Trophoblast cell (in vitro differentiated cells and primary cell): ENCODE measurements at regions not wholly inside any gene's neighbourhood (a gene's known extent, or its start where the extent isn't known, plus 50 kb on each side); places are given as distances from the start of the nearest gene placed in this dataset.

Experiments
- DNase-seq, 2 donors: peaks; one replicate each; pipeline ENCODE4 v3.0.0-alpha.2; 2016
- H2AFZ ChIP-seq: 2 replicates; pipeline ENCODE4 v1.6.1; 2013; ENCODE audit warnings: low read length, moderate library complexity, mild to moderate bottlenecking; ENCODE audit not compliant: insufficient read depth, poor library complexity
- H2AK5ac ChIP-seq: 2 replicates; pipeline ENCODE4 v1.6.1; 2013; ENCODE audit warnings: mild to moderate bottlenecking, low read length
- H2BK120ac ChIP-seq: 2 replicates; pipeline ENCODE4 v1.6.1; 2013; ENCODE audit warnings: low read length, mild to moderate bottlenecking, moderate library complexity; ENCODE audit not compliant: insufficient read depth, poor library complexity
- H2BK12ac ChIP-seq: 2 replicates; pipeline ENCODE4 v1.6.1; 2013; ENCODE audit warnings: mild to moderate bottlenecking, low read length, moderate library complexity
- H2BK5ac ChIP-seq: 2 replicates; pipeline ENCODE4 v1.6.1; 2013; ENCODE audit warnings: low read length, low read depth, moderate library complexity, mild to moderate bottlenecking; ENCODE audit not compliant: poor library complexity
- H3K14ac ChIP-seq: 2 replicates; pipeline ENCODE4 v1.6.1; 2013; ENCODE audit warnings: mild to moderate bottlenecking, low read length
- H3K18ac ChIP-seq: 2 replicates; pipeline ENCODE4 v1.6.1; 2013; ENCODE audit warnings: mild to moderate bottlenecking, low read length
- H3K23ac ChIP-seq: 2 replicates; pipeline ENCODE4 v1.6.1; 2013; ENCODE audit warnings: low read length
- H3K27ac ChIP-seq: 2 replicates; pipeline ENCODE4 v1.5.1; 2013; ENCODE audit warnings: low read depth, mild to moderate bottlenecking, inconsistent platforms, low read length, moderate library complexity
- H3K27me3 ChIP-seq: 2 replicates; pipeline ENCODE4 v1.6.1; 2013; ENCODE audit warnings: inconsistent platforms, mild to moderate bottlenecking, low read length, moderate library complexity; ENCODE audit not compliant: insufficient read depth
- H3K36me3 ChIP-seq, 2 experiments: 1 replicate in 1 of 2; 2 replicates in 1 of 2; pipeline ENCODE4 v1.6.1; 2013; ENCODE audit warnings: low read length in 2 of 2, mild to moderate bottlenecking in 2 of 2, moderate library complexity in 1 of 2; ENCODE audit not compliant: insufficient read depth in 2 of 2, control insufficient read depth in 1 of 2
- H3K4ac ChIP-seq: 2 replicates; pipeline ENCODE4 v1.6.1; 2013; ENCODE audit warnings: low read depth, mild to moderate bottlenecking, low read length, moderate library complexity
- H3K4me1 ChIP-seq, 2 experiments: 1 replicate in 1 of 2; 2 replicates in 1 of 2; pipeline ENCODE4 v1.6.1; 2013; ENCODE audit warnings: low read length in 2 of 2, mild to moderate bottlenecking in 2 of 2, moderate library complexity in 1 of 2; ENCODE audit not compliant: insufficient read depth in 2 of 2, control insufficient read depth in 1 of 2
- H3K4me2 ChIP-seq: 2 replicates; pipeline ENCODE4 v1.6.1; 2013; ENCODE audit warnings: inconsistent platforms, mild to moderate bottlenecking, low read length, moderate library complexity
- H3K4me3 ChIP-seq: 2 replicates; pipeline ENCODE4 v1.5.1; 2013; ENCODE audit warnings: mild to moderate bottlenecking, low read depth, low read length, inconsistent platforms
- H3K79me1 ChIP-seq: one replicate; pipeline ENCODE4 v1.6.1; 2013; ENCODE audit warnings: low read length
- H3K79me2 ChIP-seq: 2 replicates; pipeline ENCODE4 v1.6.1; 2013; ENCODE audit warnings: low read length, mild to moderate bottlenecking; ENCODE audit not compliant: control insufficient read depth, insufficient read depth, poor library complexity
- H3K9ac ChIP-seq: 2 replicates; pipeline ENCODE4 v1.6.1; 2013; ENCODE audit warnings: mild to moderate bottlenecking, low read length
- H3K9me3 ChIP-seq: 2 replicates; pipeline ENCODE4 v1.6.1; 2013; ENCODE audit warnings: low read depth, mild to moderate bottlenecking, control low read depth, inconsistent platforms, low read length; ENCODE audit not compliant: insufficient read depth
- H4K12ac ChIP-seq: 2 replicates; pipeline ENCODE4 v1.6.1; 2013; ENCODE audit warnings: low read depth, mild to moderate bottlenecking, low read length, moderate library complexity
- H4K8ac ChIP-seq: 2 replicates; pipeline ENCODE4 v1.6.1; 2013; ENCODE audit warnings: low read depth, mild to moderate bottlenecking, low read length, moderate library complexity
- H4K91ac ChIP-seq: one replicate; pipeline ENCODE4 v1.6.1; 2013; ENCODE audit warnings: low read depth, mild to moderate bottlenecking, low read length, moderate library complexity
- WGBS: extraction: QIAGEN DNeasy Blood & Tissue Kit; methylation state at CpG from one replicate; pipeline ENCODE4 v1.1.7; 2013; ENCODE audit warnings: missing lambda C conversion rate; ENCODE audit not compliant: insufficient read length, insufficient coverage; ENCODE audit errors: extremely low coverage; 5-methylcytosine and 5-hydroxymethylcytosine counted together

GRCh38 chr1:239322369-239322768, 64.0 kb upstream of the CHRM3 start:
- WGBS = 83% methylated on average over 1 of the region's 4 CpGs
- Histone ChIP-seq H2AFZ (no peak overlapping the region), H2AK5ac (no peak overlapping the region), H4K8ac (no peak overlapping the region), H2BK5ac (no peak overlapping the region), H2BK120ac (no peak overlapping the region), H3K4me2 (no peak overlapping the region), H3K36me3 (no peaks in the 10 kb centered on the region), H3K79me2 (no peaks in the 10 kb centered on the region), H3K79me1 (no peaks in the 10 kb centered on the region), H3K23ac (no peak overlapping the region), H3K9me3 (no peaks in the 10 kb centered on the region), H3K18ac (no peak overlapping the region), H3K4ac (no peak overlapping the region), H3K4me3 (no peak overlapping the region), H4K12ac (no peak overlapping the region), H2BK12ac (no peak overlapping the region), H4K91ac (no peak overlapping the region), H3K9ac (no peak overlapping the region), H3K27me3 (no peaks in the 10 kb centered on the region), H3K4me1 (no peaks in the 10 kb centered on the region), H3K27ac (no peak overlapping the region), H3K14ac (no peak overlapping the region)
- no peak for DNase-seq

GRCh38 chr1:239321877-239322276, 64.5 kb upstream of the CHRM3 start:
- Histone ChIP-seq H3K4ac (no peak overlapping the region), H3K79me2 (no peaks in the 10 kb centered on the region), H3K4me3 (no peak overlapping the region), H3K36me3 (no peaks in the 10 kb centered on the region), H3K4me2 (no peak overlapping the region), H2BK5ac (no peak overlapping the region), H2AFZ (no peak overlapping the region), H3K18ac (no peak overlapping the region), H4K8ac (no peak overlapping the region), H2BK120ac (no peak overlapping the region), H4K91ac (no peak overlapping the region), H4K12ac (no peak overlapping the region), H3K4me1 (no peaks in the 10 kb centered on the region), H3K27me3 (no peaks in the 10 kb centered on the region), H3K14ac (no peak overlapping the region), H2BK12ac (no peak overlapping the region), H3K23ac (no peak overlapping the region), H3K27ac (no peak overlapping the region), H3K9me3 (no peaks in the 10 kb centered on the region), H2AK5ac (no peak overlapping the region), H3K9ac (no peak overlapping the region), H3K79me1 (no peaks in the 10 kb centered on the region)
- DNase-seq = no peak
- no CpG with 5 or more reads among the region's 1 CpG for WGBS

GRCh38 chr1:239317948-239318347, 68.4 kb upstream of the CHRM3 start:
- no peak overlapping the region for H4K91ac ChIP-seq
- no peak overlapping the region for H2BK12ac ChIP-seq
- WGBS = no CpG with 5 or more reads among the region's 1 CpG
- no peaks in the 10 kb centered on the region for H3K4me1 ChIP-seq
- no peak overlapping the region for H4K12ac ChIP-seq
- no peak overlapping the region for H3K4me3 ChIP-seq
- no peak for DNase-seq
- no peak overlapping the region for H2BK5ac ChIP-seq
- H3K9ac ChIP-seq = no peak overlapping the region
- no peak overlapping the region for H2AFZ ChIP-seq
- H3K79me1 ChIP-seq = no peaks in the 10 kb centered on the region
- H3K4me2 ChIP-seq = no peak overlapping the region
- no peak overlapping the region for H4K8ac ChIP-seq
- H3K14ac ChIP-seq = no peak overlapping the region
- H3K36me3 ChIP-seq = no peaks in the 10 kb centered on the region
- no peak overlapping the region for H2AK5ac ChIP-seq
- H3K4ac ChIP-seq = no peak overlapping the region
- no peak overlapping the region for H3K18ac ChIP-seq
- H3K23ac ChIP-seq = no peak overlapping the region
- H3K9me3 ChIP-seq = no peaks in the 10 kb centered on the region
- no peak overlapping the region for H2BK120ac ChIP-seq
- no peak overlapping the region for H3K27ac ChIP-seq
- H3K79me2 ChIP-seq = no peaks in the 10 kb centered on the region
- H3K27me3 ChIP-seq = no peaks in the 10 kb centered on the region

GRCh38 chr1:239315631-239316217, 70.6 kb upstream of the CHRM3 start:
- no peak overlapping the region for H3K4me2 ChIP-seq
- no peaks in the 10 kb centered on the region for H3K79me2 ChIP-seq
- H3K9ac ChIP-seq = no peak overlapping the region
- H3K9me3 ChIP-seq = no peaks in the 10 kb centered on the region
- H3K79me1 ChIP-seq = no peaks in the 10 kb centered on the region
- no peak for DNase-seq
- H3K4me1 ChIP-seq = no peaks in the 10 kb centered on the region
- H2BK120ac ChIP-seq = no peak overlapping the region
- no peak overlapping the region for H3K4ac ChIP-seq
- no peak overlapping the region for H4K12ac ChIP-seq
- no peak overlapping the region for H4K8ac ChIP-seq
- H2BK5ac ChIP-seq = no peak overlapping the region
- no peaks in the 10 kb centered on the region for H3K36me3 ChIP-seq
- H2BK12ac ChIP-seq = no peak overlapping the region
- H4K91ac ChIP-seq = no peak overlapping the region
- no peak overlapping the region for H3K14ac ChIP-seq
- H3K27ac ChIP-seq = no peak overlapping the region
- no peak overlapping the region for H3K4me3 ChIP-seq
- H3K27me3 ChIP-seq = no peaks in the 10 kb centered on the region
- H3K23ac ChIP-seq = no peak overlapping the region
- no CpG with 5 or more reads among the region's 3 CpGs for WGBS
- no peak overlapping the region for H3K18ac ChIP-seq
- H2AK5ac ChIP-seq = no peak overlapping the region
- H2AFZ ChIP-seq = no peak overlapping the region
